Left cardiac atrium (tissue), 4 donors: ENCODE measurements at regions not wholly inside any gene's neighbourhood (a gene's known extent, or its start where the extent isn't known, plus 50 kb on each side); places are given as distances from the start of the nearest gene placed in this dataset.
A peak's percentile ranks its signal among the peaks of the same experiment; 100 is the strongest.

Experiments used
- ATAC-seq, 2 donors: fragments of 200-7000 bp; cut with Tn5 transposase; one replicate each; pipeline ENCODE4 v1.9.1; 2020; ENCODE audit warnings: mild to moderate bottlenecking in 2 of 2, moderate library complexity in 2 of 2
- DNase-seq: peaks from one replicate; pipeline ENCODE4 v3.0.0-alpha.2; 2020
- intact Hi-C, 2 donors: fragments of 100-400 bp; cut with DNase I; formaldehyde crosslinking; loops; one replicate each; pipeline versions ENCODE4 v1.14.1 to v1.15.1; 2022 to 2023
- donor health status: DM: no; HTN: yes; CAD: no.
- donor health status: DM: no; HTN: yes; CAD: no; lungs with severe emphysema.
- donor health status: DM: yes; HTN: yes; CAD: no.
- donor health status: Dilated cardiomyopathy.

DNA sequence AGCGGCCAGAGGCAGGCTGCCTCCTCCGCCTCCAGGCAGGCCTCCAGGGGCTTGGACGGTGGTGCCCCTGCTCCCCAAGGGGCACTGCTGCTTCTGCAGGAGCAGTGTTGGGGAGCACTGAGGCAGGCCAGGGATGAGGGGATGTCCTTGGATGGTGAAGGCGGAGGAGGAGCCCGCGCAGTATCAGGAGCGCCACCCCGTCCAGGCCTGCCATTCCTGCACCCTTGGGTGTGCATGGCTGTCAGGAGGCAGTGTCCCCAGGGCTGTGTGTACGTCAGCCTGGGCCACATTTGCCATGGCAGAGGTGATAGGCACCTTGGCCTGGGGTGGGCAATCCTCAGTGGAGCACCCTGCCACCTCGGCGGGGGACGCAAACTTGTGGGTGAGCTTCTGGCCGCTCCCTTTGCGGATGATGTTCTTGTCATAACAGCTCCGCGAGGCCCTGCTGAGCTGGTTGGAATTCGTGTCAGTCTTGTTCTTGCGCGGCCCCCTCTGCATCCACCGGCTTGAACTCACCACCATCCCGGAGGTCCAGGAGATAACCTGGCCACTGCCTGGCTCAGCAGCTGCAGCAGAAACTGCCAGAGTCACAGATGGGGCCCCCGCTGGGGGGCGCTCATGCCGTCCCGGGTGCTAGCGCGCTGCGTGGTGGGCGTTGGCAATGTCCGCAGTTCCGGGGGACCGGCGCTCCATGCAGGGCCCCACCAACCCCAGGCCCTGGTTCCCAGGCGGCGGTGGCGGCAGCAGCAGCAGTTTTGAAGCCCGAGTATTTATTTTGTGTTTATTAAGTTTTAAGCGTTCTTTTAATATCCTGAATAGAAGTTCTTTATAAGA, 182.3 kb upstream of the ADCY1 start:
- intact Hi-C loops = no loop called here
- DNase-seq = no peak

DNA sequence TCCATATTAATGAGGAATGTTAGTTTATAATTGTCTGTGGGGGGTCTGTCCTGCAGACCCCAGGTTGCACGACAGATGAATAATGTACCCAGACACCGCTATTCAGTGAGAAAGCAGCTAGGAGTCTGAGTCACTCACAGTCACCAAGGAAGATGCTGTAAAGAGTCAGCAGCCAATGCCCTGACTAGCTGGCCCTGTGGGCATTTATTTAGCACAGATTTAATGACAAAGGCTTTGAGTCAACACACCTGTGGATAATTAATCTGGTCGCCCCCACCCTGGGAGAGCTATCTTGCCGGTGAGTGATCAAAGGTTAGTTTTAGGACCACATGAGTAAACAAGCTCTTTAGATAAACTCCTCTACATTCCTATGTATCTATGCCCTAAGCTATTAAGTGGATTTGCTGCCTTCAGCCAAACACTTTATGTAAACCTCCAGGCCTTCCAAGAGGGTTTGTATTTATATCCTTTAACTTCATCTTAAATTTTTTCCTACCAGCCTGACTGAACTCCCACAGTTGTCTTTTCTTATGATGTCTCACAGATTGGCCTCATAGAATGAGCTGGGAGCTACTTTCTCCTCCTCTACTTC, 180.0 kb upstream of the ADCY1 start:
- DNase-seq = no peak
- intact Hi-C loops = no loop called here
- ATAC-seq = no peak

More for the DNA sequence above, 182.3 kb upstream of the ADCY1 start:
- ATAC-seq = no peak

DNA sequence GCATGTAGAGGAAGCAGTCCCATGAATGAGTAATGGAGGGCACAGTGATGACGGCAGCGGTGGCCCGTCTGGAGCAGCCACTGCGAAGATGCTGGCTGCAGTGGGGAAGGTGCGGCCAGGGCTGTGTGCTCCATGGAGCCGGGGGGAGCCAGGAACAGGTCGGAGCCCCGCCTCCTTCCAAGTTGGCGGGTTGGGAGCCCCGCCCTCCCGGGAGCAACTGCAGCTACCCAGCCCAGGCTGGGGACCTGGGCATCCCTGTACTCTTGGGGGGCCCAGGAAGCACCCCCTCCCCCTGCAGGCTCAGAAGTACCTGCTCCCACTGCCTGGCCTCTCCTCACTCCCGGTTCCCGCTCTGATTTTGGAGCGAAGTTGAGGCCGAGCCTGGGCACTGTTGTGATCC, 175.1 kb upstream of the ADCY1 start:
- ATAC-seq = no peak
- DNase-seq = no peak
- intact Hi-C loops = no loop called here

DNA sequence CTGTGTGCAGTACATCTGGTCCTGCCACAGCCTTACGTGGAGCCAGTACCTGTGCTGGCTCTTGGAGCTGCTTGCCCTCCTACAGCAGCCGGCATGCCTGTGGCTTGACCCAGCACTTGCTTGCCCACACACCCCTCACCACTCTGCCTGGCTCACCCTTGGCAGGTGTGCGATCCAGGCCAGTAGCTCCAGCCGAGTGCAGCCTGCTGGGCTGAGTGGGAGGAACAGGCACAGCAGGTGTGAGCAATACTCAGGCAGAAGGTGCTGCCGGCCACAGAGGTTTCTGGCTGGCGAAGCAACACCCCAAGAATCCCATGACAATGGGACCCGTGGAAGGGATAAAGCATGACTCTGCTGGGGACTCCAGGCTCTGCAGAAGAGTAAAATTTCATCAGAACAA, 173.5 kb upstream of the ADCY1 start:
- DNase-seq (no peak), ATAC-seq (no peak)
- intact Hi-C loops = no loop called here

- ATAC-seq (no peak), DNase-seq (no peak)
- intact Hi-C loops = no loop called here
These were observed 173.0 kb upstream of the ADCY1 start for GRCh38 chr7:45401155-45401554.

DNA sequence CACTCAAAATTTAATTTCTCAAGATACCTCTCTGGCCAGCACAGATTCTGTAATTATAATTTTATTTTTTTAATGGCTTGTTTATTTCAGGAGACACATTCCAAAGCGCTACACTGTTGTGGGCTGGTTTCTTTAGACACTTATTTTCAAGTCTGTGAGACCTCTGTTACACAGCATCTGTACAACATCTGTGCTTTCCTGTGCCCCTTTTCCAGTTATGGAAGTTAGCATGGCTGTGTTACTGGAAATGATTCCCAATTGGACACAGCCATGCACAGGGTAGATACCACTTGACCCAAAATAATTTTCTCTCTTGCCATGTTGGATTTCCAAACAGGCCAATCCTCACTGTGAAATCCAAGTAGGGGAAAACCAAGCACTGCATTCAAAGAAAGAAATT, 172.3 kb upstream of the ADCY1 start:
- no peak for DNase-seq
- no peak for ATAC-seq
- intact Hi-C loops = no loop called here

GRCh38 chr7:45402480-45403218, 171.5 kb upstream of the ADCY1 start:
- intact Hi-C loops = no loop called here
- peak; percentile 57 to 63 for ATAC-seq

DNA sequence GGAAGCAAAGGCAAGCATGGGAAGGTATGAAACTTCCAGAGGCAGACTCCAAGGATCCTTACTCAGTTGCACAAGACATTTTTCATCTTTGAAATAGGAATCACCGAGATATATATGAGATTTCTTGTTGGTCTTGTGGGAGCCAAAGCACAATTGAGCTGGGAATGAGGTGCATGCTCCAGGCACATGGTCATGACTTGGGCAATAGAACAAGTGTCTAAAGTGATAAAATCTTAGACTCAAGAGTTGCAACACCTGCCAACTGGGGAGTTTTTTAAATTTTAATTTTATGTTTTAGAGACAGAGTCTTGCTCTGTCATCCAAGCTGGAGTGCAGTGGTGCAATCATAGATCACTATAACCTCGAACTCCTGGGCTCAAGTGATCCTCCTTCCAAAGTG, 169.5 kb upstream of the ADCY1 start:
- ATAC-seq = no peak
- no peak for DNase-seq
- intact Hi-C loops = no loop called here

More at GRCh38 chr7:45402480-45403218, 171.5 kb upstream of the ADCY1 start:
- no peak for DNase-seq

- intact Hi-C loops = no loop called here
These were observed 166.3 kb upstream of the ADCY1 start for GRCh38 chr7:45407730-45408408.

GRCh38 chr7:45408409-45408737, 165.8 kb upstream of the ADCY1 start:
- DNase-seq (no peak), ATAC-seq (no peak)
- intact Hi-C loops = no loop called here

More at GRCh38 chr7:45407730-45408408, 166.3 kb upstream of the ADCY1 start:
- ATAC-seq = no peak
- no peak for DNase-seq

DNA sequence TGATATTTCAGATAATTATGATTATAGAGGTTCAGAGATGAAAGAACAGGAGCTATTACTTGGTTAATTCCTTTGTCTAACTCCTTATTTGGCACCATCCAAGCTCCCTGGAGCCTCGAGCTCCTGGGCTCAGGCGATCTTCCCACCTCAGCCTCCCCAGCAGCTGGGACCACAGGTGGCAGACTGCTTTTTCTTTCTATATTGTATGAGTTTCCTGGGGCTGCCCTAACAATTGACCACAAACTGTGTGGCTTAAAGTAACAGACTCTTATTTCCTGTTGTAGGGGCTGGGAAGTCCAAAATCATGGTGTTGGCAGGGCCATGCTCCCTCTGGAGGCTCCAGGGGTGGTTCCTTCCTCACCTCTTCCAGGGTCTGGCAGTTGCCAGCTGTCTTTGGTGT, 163.3 kb upstream of the ADCY1 start:
- no peak for DNase-seq
- intact Hi-C loops = no loop called here
- no peak for ATAC-seq

DNA sequence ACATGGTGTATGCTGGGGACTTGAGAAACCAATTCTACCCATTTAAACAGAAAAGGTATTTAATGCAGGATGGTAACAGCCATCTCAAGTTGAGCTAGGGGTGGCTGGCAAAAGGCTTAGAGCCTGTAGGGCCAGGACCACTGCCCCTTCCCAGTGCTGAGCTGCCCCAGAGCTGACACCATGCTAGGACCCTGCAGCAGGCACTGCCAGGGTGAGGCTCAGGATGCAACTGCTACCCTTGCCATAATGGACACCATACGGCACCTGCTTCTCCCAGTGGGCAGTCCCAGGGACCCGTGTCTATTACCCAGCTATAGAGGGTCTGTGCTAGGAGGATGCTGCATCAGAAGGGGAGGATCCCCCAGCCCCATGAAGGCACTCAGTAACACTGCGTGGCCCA, 160.7 kb upstream of the ADCY1 start:
- intact Hi-C loops = no loop called here
- no peak for DNase-seq
- no peak for ATAC-seq

DNA sequence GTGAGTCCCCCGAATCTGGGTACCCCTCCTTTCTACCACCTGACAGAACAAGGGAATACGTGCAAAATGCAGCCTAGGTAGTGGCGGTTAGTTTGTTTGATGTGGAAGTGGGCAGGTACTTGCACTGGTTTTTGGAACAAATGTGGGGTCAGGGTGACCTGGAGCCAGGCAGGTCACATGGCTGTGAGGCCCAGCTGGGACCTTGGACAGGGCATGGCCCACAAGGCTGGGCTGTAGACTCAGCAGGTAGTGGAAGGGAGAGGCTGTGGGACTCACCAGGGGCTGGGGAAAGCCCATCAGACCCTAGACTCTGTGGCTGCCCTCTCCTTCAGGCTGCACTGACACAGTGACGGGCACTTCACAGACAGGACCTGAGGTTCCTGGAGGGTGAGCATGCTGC, 159.9 kb upstream of the ADCY1 start:
- ATAC-seq = no peak
- DNase-seq = no peak
- intact Hi-C loops = no loop called here

DNA sequence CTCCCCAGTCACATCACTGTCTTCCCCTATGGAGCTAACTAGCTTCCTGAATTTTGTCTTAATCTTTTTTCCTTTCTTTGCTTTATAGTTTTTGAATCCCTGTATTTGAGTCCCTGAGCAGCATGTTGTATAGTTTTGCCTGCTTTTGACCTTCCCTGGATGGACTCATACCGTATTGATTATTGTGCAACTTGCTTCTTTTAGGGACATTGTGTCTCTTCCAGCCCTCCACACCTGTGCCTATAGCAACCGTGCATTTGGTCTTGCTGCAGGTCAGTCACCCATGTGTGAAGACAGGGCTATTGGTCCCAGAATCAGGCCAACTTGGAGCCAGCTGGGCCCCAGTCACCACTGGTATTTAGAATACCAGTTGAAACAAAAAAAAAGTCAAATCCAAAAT, 158.9 kb upstream of the ADCY1 start:
- no peak for DNase-seq
- intact Hi-C loops = no loop called here
- no peak for ATAC-seq

DNA sequence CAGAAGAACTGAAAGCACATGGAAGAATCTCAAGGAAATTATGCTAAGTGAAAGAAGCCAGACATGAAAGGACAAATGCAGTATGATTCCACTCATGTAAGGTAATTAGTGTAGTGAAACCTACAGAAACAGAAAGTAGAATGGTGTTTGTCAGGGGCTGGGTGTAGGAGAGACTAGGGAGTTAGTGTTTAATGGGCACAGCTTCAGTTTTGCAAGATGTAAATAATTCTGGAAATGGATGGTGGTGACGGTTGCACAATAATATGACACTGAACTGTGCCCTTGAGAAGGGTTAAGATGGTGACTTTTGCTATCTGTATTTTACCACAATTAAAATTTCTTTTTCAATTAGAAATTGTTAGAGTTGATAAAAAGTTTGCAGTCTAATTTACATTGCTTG, 157.3 kb upstream of the ADCY1 start:
- no peak for ATAC-seq
- DNase-seq = no peak
- intact Hi-C loops = no loop called here

- intact Hi-C loops = no loop called here
- DNase-seq = no peak
- no peak for ATAC-seq
These were observed 156.9 kb upstream of the ADCY1 start for GRCh38 chr7:45417268-45417667.

- no peak for DNase-seq
- intact Hi-C loops = no loop called here
- ATAC-seq = no peak
These were observed 156.4 kb upstream of the ADCY1 start for GRCh38 chr7:45417735-45418134.

DNA sequence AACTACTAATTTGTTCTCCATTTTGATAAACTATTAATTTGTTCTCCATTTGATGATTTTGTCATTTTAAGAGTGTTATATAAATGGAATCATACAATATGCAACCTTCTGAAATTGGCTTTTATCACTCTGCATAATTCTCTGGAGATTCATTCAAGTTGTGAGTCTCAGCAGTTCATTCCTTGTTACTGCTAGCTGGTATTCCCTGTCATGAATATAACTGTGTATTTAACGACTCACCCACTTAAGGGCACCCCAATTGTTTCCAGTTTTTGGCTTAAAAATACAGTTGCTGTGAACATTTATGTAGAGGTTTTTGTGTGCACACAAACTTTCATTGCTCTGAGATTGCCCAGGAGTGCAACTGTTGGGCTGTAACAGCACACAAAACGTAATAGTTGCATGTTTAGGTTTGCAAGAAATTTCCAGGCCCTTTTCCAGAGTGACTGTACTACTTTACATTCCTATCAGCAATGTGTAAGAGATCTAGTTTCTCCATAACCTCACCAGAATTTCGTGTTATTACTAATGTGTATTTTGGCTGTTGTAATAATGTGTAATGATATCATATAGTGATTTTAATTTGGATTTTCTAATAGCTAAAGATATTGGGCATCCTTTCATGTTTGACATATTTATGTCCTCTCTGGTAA, 153.2 kb upstream of the ADCY1 start:
- DNase-seq (no peak), ATAC-seq (no peak)
- intact Hi-C loops = loop anchor here in 1 of 2 donors (10.0 kb wide), 1 partner anchor 194 kb away; no protein-coding TSS in a partner anchor

- ATAC-seq (no peak), DNase-seq (no peak)
These were observed 152.4 kb upstream of the ADCY1 start for GRCh38 chr7:45421806-45422205.

More at GRCh38 chr7:45421806-45422205, 152.4 kb upstream of the ADCY1 start:
- intact Hi-C loops = loop anchor here in 1 of 2 donors (10.0 kb wide), 1 partner anchor 193 kb away; no protein-coding TSS in a partner anchor
